ENCODE measurements at regions not wholly inside any gene's neighbourhood (a gene's known extent, or its start where the extent isn't known, plus 50 kb on each side); places are given as distances from the start of the nearest gene placed in this dataset.

GRCh38 chr6:119542037-119542436 lies 192.5 kb upstream of the MAN1A1 start:
- no peak for TF ChIP-seq CTCF (IDR thresholded peaks at IDR 0.05; ENCODE audit: low read depth, low read length)
- no peak for TF ChIP-seq EZH2phosphoT487 (IDR thresholded peaks at IDR 0.05; ENCODE audit: low read depth)
